ENCODE measurements at regions not wholly inside any gene's neighbourhood (a gene's known extent, or its start where the extent isn't known, plus 50 kb on each side); places are given as distances from the start of the nearest gene placed in this dataset.
"Not testable (repeated sequence)": the region's sequence is repeated elsewhere in the genome, so short reads cannot be mapped to it uniquely, and the experiment has no call there.

- Histone ChIP-seq H3K27ac (ENCODE audit: low read depth, low read length) (no peak overlapping the region), H3K4me3 (ENCODE audit: low read length) (no peak overlapping the region), H3K4me1 (ENCODE audit: insufficient read depth, low read length) (0 out of 2 replicates have a peak, but pooled peaks cover 4% of the 10 kb centered on the region), H3K9ac (ENCODE audit: low read depth, low read length) (no peak overlapping the region), H3K36me3 (ENCODE audit: insufficient read depth, low read length) (no peaks in the 10 kb centered on the region), H3K9me3 (ENCODE audit: insufficient read depth, low read depth, low read length) (no peaks in the 10 kb centered on the region), H3K27me3 (ENCODE audit: insufficient read depth, low read length) (peaks cover 21% of the 10 kb centered on the region)
- WGBS: 91% methylated on average over 2 of the region's 2 CpGs
These were observed 102.3 kb upstream of the DOCK9 start for GRCh38 chr13:99080131-99080530.

GRCh38 chr13:99083981-99084380, 106.1 kb upstream of the DOCK9 start:
- Histone ChIP-seq H3K27me3 (ENCODE audit: insufficient read depth, low read length) (peaks cover 51% of the 10 kb centered on the region), H3K36me3 (ENCODE audit: insufficient read depth, low read length) (no peaks in the 10 kb centered on the region), H3K4me3 (ENCODE audit: low read length) (no peak overlapping the region), H3K27ac (ENCODE audit: low read depth, low read length) (no peak overlapping the region), H3K4me1 (ENCODE audit: insufficient read depth, low read length) (0 out of 2 replicates have a peak, but pooled peaks cover 12% of the 10 kb centered on the region), H3K9me3 (ENCODE audit: insufficient read depth, low read depth, low read length) (no peaks in the 10 kb centered on the region), H3K9ac (ENCODE audit: low read depth, low read length) (no peak overlapping the region)
- WGBS: 95% methylated on average over 2 of the region's 2 CpGs

GRCh38 chr13:99085139-99085807, 107.4 kb upstream of the DOCK9 start:
- Histone ChIP-seq H3K36me3 (ENCODE audit: insufficient read depth, low read length) (no peaks in the 10 kb centered on the region), H3K4me1 (ENCODE audit: insufficient read depth, low read length) (0 out of 2 replicates have a peak, but pooled peaks cover 12% of the 10 kb centered on the region), H3K9ac (ENCODE audit: low read depth, low read length) (no peak overlapping the region), H3K27ac (ENCODE audit: low read depth, low read length) (no peak overlapping the region), H3K27me3 (ENCODE audit: insufficient read depth, low read length) (peaks cover 57% of the 10 kb centered on the region), H3K9me3 (ENCODE audit: insufficient read depth, low read depth, low read length) (no peaks in the 10 kb centered on the region), H3K4me3 (ENCODE audit: low read length) (peak overlapping the region; percentile 72)
- WGBS: 8% methylated on average over 26 of the region's 27 CpGs

GRCh38 chr13:99085808-99086266, 108.0 kb upstream of the DOCK9 start:
- H3K27ac ChIP-seq (ENCODE audit: low read depth, low read length): no peak overlapping the region
- no peaks in the 10 kb centered on the region for H3K36me3 ChIP-seq (ENCODE audit: insufficient read depth, low read length)
- H3K4me1 ChIP-seq (ENCODE audit: insufficient read depth, low read length): 0 out of 2 replicates have a peak, but pooled peaks cover 12% of the 10 kb centered on the region
- no peak overlapping the region for H3K9ac ChIP-seq (ENCODE audit: low read depth, low read length)
- no peaks in the 10 kb centered on the region for H3K9me3 ChIP-seq (ENCODE audit: insufficient read depth, low read depth, low read length)
- peaks cover 57% of the 10 kb centered on the region for H3K27me3 ChIP-seq (ENCODE audit: insufficient read depth, low read length)
- under 1% methylated on average over 31 of the region's 32 CpGs for WGBS
- peak overlapping the region; percentile 72 for H3K4me3 ChIP-seq (ENCODE audit: low read length)

GRCh38 chr13:99086267-99087097, 108.6 kb upstream of the DOCK9 start:
- H3K4me1 ChIP-seq (ENCODE audit: insufficient read depth, low read length): 0 out of 2 replicates have a peak, but pooled peaks cover 12% of the 10 kb centered on the region
- H3K27me3 ChIP-seq (ENCODE audit: insufficient read depth, low read length): peaks cover 57% of the 10 kb centered on the region
- under 1% methylated on average over 130 of the region's 130 CpGs for WGBS
- H3K9ac ChIP-seq (ENCODE audit: low read depth, low read length): no peak overlapping the region
- no peaks in the 10 kb centered on the region for H3K36me3 ChIP-seq (ENCODE audit: insufficient read depth, low read length)
- H3K4me3 ChIP-seq (ENCODE audit: low read length): peak overlapping the region; percentile 72
- H3K27ac ChIP-seq (ENCODE audit: low read depth, low read length): no peak overlapping the region
- H3K9me3 ChIP-seq (ENCODE audit: insufficient read depth, low read depth, low read length): no peaks in the 10 kb centered on the region

GRCh38 chr13:99087098-99087953, 109.5 kb upstream of the DOCK9 start:
- under 1% methylated on average over 92 of the region's 92 CpGs for WGBS
- Histone ChIP-seq H3K4me1 (ENCODE audit: insufficient read depth, low read length) (0 out of 2 replicates have a peak, but pooled peaks cover 12% of the 10 kb centered on the region), H3K36me3 (ENCODE audit: insufficient read depth, low read length) (no peaks in the 10 kb centered on the region), H3K9me3 (ENCODE audit: insufficient read depth, low read depth, low read length) (no peaks in the 10 kb centered on the region), H3K9ac (ENCODE audit: low read depth, low read length) (peak overlapping the region; percentile 36), H3K4me3 (ENCODE audit: low read length) (peak overlapping the region; percentile 72), H3K27me3 (ENCODE audit: insufficient read depth, low read length) (peaks cover 57% of the 10 kb centered on the region), H3K27ac (ENCODE audit: low read depth, low read length) (no peak overlapping the region)

- no peak overlapping the region for H3K27ac ChIP-seq (ENCODE audit: low read depth, low read length)
- H3K4me3 ChIP-seq (ENCODE audit: low read length): peak overlapping the region; percentile 72
- H3K9me3 ChIP-seq (ENCODE audit: insufficient read depth, low read depth, low read length): no peaks in the 10 kb centered on the region
- H3K27me3 ChIP-seq (ENCODE audit: insufficient read depth, low read length): peaks cover 57% of the 10 kb centered on the region
- no peaks in the 10 kb centered on the region for H3K36me3 ChIP-seq (ENCODE audit: insufficient read depth, low read length)
- WGBS: 9% methylated on average over 16 of the region's 16 CpGs
- H3K4me1 ChIP-seq (ENCODE audit: insufficient read depth, low read length): 0 out of 2 replicates have a peak, but pooled peaks cover 12% of the 10 kb centered on the region
- peak overlapping the region; percentile 36 for H3K9ac ChIP-seq (ENCODE audit: low read depth, low read length)
These were observed 110.2 kb upstream of the DOCK9 start for GRCh38 chr13:99087954-99088491.

- Histone ChIP-seq H3K27me3 (ENCODE audit: insufficient read depth, low read length) (peaks cover 6% of the 10 kb centered on the region; the same call in 1 of the 2 replicates), H3K4me1 (ENCODE audit: insufficient read depth, low read length) (no peaks in the 10 kb centered on the region), H3K36me3 (ENCODE audit: insufficient read depth, low read length) (no peaks in the 10 kb centered on the region), H3K27ac (ENCODE audit: low read depth, low read length) (no peak overlapping the region), H3K4me3 (ENCODE audit: low read length) (no peak overlapping the region), H3K9ac (ENCODE audit: low read depth, low read length) (no peak overlapping the region), H3K9me3 (ENCODE audit: insufficient read depth, low read depth, low read length) (no peaks in the 10 kb centered on the region)
- WGBS: 87% methylated on average over 3 of the region's 3 CpGs
These were observed 106.7 kb upstream of the UBAC2 start for GRCh38 chr13:99093997-99094396.

GRCh38 chr13:99101831-99102230, 98.8 kb upstream of the UBAC2 start:
- not testable (repeated sequence) for H3K4me1 ChIP-seq (ENCODE audit: insufficient read depth, low read length); H3K9me3 ChIP-seq (ENCODE audit: insufficient read depth, low read depth, low read length); H3K27ac ChIP-seq (ENCODE audit: low read depth, low read length); H3K4me3 ChIP-seq (ENCODE audit: low read length); H3K9ac ChIP-seq (ENCODE audit: low read depth, low read length); H3K36me3 ChIP-seq (ENCODE audit: insufficient read depth, low read length); H3K27me3 ChIP-seq (ENCODE audit: insufficient read depth, low read length)
- 88% methylated on average over 3 of the region's 5 CpGs for WGBS

GRCh38 chr13:99103536-99103935, 97.1 kb upstream of the UBAC2 start:
- Histone ChIP-seq H3K4me3 (ENCODE audit: low read length) (no peak overlapping the region), H3K27me3 (ENCODE audit: insufficient read depth, low read length) (no peaks in the 10 kb centered on the region), H3K4me1 (ENCODE audit: insufficient read depth, low read length) (no peaks in the 10 kb centered on the region), H3K9me3 (ENCODE audit: insufficient read depth, low read depth, low read length) (no peaks in the 10 kb centered on the region), H3K27ac (ENCODE audit: low read depth, low read length) (no peak overlapping the region), H3K36me3 (ENCODE audit: insufficient read depth, low read length) (no peaks in the 10 kb centered on the region), H3K9ac (ENCODE audit: low read depth, low read length) (no peak overlapping the region)
- 52% methylated on average over 7 of the region's 7 CpGs for WGBS
